K562 (cell line): ENCODE measurements at regions not wholly inside any gene's neighbourhood (a gene's known extent, or its start where the extent isn't known, plus 50 kb on each side); places are given as distances from the start of the nearest gene placed in this dataset.

Experiments used
- ATAC-seq: fragments of 200-7000 bp; cut with Tn5 transposase; 3 replicates; pipeline ENCODE4 v1.9.1; 2020; ENCODE audit warnings: moderate library complexity
- BruUV-seq: library from RNA; stranded (reverse); fragments of 400-500 nt; replicated peaks from 2 replicates; lab custom pipeline; 2021; lab: Mats Ljungman, UMichigan
- CTCF ChIA-PET: fragments of 300-600 bp; formaldehyde crosslinking; extraction: SDS; loops from one replicate; lab custom pipeline; 2021; ENCODE audit warnings: low intra/inter-chr PET ratio; lab: Yijun Ruan, JAX
- POLR2A ChIA-PET: fragments of 300-600, 350-650 bp; sonication (Branson Sonifier 250); formaldehyde crosslinking; extraction: SDS; loops from one replicate; lab custom pipeline; 2021; ENCODE audit warnings: antibody characterized with exemption, inconsistent platforms; lab: Yijun Ruan, JAX
- DNase-seq, 4 experiments: peaks; one replicate each; pipeline versions ENCODE4 v3.0.0 to v3.0.0-alpha.2; 2011 to 2018; ENCODE audit warnings: low spot score in 3 of 4, mixed read lengths in 3 of 4; ENCODE audit errors: extremely low read depth in 1 of 4
- FAIRE-seq: peaks from 2 replicates; lab custom pipeline; 2011; peaks lifted over from hg19 to GRCh38; lab: Jason Lieb, UNC
- H2AFZ ChIP-seq: 2 replicates; pipeline ENCODE4 v1.6.0; 2011; ENCODE audit warnings: low read depth, low read length, control low read depth, inconsistent platforms
- H3K27ac ChIP-seq: fragments of 200-600 bp; 3 replicates; pipeline ENCODE4 v1.8.0; 2011; ENCODE audit warnings: low read depth, mild to moderate bottlenecking, control low read depth, inconsistent platforms, low read length, moderate library complexity, mixed read lengths; ENCODE audit errors: extremely low read depth
- H3K27me3 ChIP-seq, 2 experiments: fragments of 300-600 bp in 1 of 2; 2 replicates in 1 of 2; 3 replicates in 1 of 2; pipeline versions ENCODE4 v1.6.0 to v1.8.0; 2011; ENCODE audit warnings: inconsistent platforms in 2 of 2, low read length in 2 of 2, mild to moderate bottlenecking in 1 of 2, mixed read lengths in 1 of 2, moderate library complexity in 1 of 2; ENCODE audit not compliant: control insufficient read depth in 2 of 2, insufficient read depth in 2 of 2
- H3K36me3 ChIP-seq: fragments of 300-600 bp; 3 replicates; pipeline ENCODE4 v1.8.0; 2011; ENCODE audit warnings: mild to moderate bottlenecking, low read length, inconsistent platforms; ENCODE audit not compliant: control insufficient read depth, insufficient read depth
- H3K4me1 ChIP-seq, 2 experiments: fragments of 200-600 bp in 1 of 2; replicated peaks in 1 of 2; 2 replicates in 1 of 2; 3 replicates in 1 of 2; pipeline versions ENCODE4 v1.5.1 to v1.8.0; 2011; ENCODE audit warnings: inconsistent platforms in 2 of 2, low read length in 2 of 2, mild to moderate bottlenecking in 1 of 2, mixed read lengths in 1 of 2, moderate library complexity in 1 of 2; ENCODE audit not compliant: control insufficient read depth in 2 of 2, insufficient read depth in 2 of 2
- H3K4me2 ChIP-seq: 2 replicates; pipeline ENCODE4 v1.6.1; 2011; ENCODE audit warnings: low read length, control low read depth, inconsistent platforms, mixed read lengths; ENCODE audit not compliant: insufficient read depth
- H3K4me3 ChIP-seq: fragments of 200-600 bp; sonication (generic), shearing (Covaris generic); 2 replicates; pipeline ENCODE4 v1.5.1; 2016; ENCODE audit warnings: control low read depth, inconsistent platforms
- H3K79me2 ChIP-seq: fragments of 200-600 bp; 3 replicates; pipeline ENCODE4 v1.8.0; 2011; ENCODE audit warnings: low read length, inconsistent platforms; ENCODE audit not compliant: control insufficient read depth, insufficient read depth
- H3K9ac ChIP-seq, 2 experiments: 2 replicates each; pipeline versions ENCODE4 v1.6.0 to v1.6.1; 2011; ENCODE audit warnings: low read depth in 2 of 2, low read length in 2 of 2, control low read depth in 1 of 2, inconsistent platforms in 1 of 2, mild to moderate bottlenecking in 1 of 2, mixed read lengths in 1 of 2; ENCODE audit not compliant: insufficient read depth in 1 of 2
- H3K9me1 ChIP-seq: one replicate; pipeline ENCODE4 v1.6.0; 2011; ENCODE audit warnings: inconsistent platforms, mild to moderate bottlenecking, low read length, moderate library complexity; ENCODE audit not compliant: control insufficient read depth, insufficient read depth
- H3K9me3 ChIP-seq: replicated peaks from 2 replicates; pipeline ENCODE4 v1.5.1; 2011; ENCODE audit warnings: low read depth, low read length, inconsistent platforms; ENCODE audit not compliant: control insufficient read depth, insufficient read depth
- H4K20me1 ChIP-seq: replicated peaks from 2 replicates; pipeline ENCODE4 v1.6.1; 2011; ENCODE audit warnings: low read length, inconsistent platforms, mixed read lengths; ENCODE audit not compliant: control insufficient read depth, insufficient read depth
- FOXA1 ChIP-seq: fragments of 450-650 bp; IDR thresholded peaks from 2 replicates; pipeline ENCODE4 v1.6.1; 2016; ENCODE audit warnings: mild to moderate bottlenecking, borderline replicate concordance
- RCOR1 ChIP-seq, 2 experiments: IDR thresholded peaks; 2 replicates each; pipeline ENCODE4 v1.6.1; 2012; ENCODE audit warnings: low read depth in 2 of 2, low read length in 2 of 2, borderline replicate concordance in 1 of 2, improper control_type of control experiment in 1 of 2
- ZBTB12 ChIP-seq: fragments of 250-450 bp; sonication (Bioruptor Pico); IDR thresholded peaks from 2 replicates; pipeline ENCODE4 v1.4.0; 2020
- ZNF184 ChIP-seq: sonication (generic); formaldehyde crosslinking; IDR thresholded peaks from 2 replicates; pipeline ENCODE4 v1.5.0; 2020; ENCODE audit warnings: missing genetic modification reagents
- WGBS: fragments of 100-300 bp; shearing (Covaris generic); methylation state at CpG from one replicate; pipeline ENCODE4 v1.1.6; 2016; ENCODE audit warnings: low coverage, mixed read lengths; ENCODE audit not compliant: insufficient coverage; ENCODE audit errors: missing lambda C conversion rate; 5-methylcytosine and 5-hydroxymethylcytosine counted together
- in situ Hi-C: fragments of 300-500 bp; cut with MboI; formaldehyde crosslinking; loops from 4 replicates; pipeline ENCODE4 v1.15.0; 2018; ENCODE audit warnings: inconsistent platforms, mixed read lengths
- intact Hi-C: fragments of 100-400 bp; cut with micrococcal nuclease; formaldehyde crosslinking; loops from 2 replicates; pipeline ENCODE4 v1.14.2; 2022
- TF ChIP-seq, protein P1 (sequence below): IDR thresholded peaks from 2 replicates; pipeline ENCODE4 v1.6.1; 2014; ENCODE audit warnings: antibody characterized with exemption

GRCh38 chr16:85979605-85980004, 80.6 kb downstream of the IRF8 start (continued):
- TF ChIP-seq, protein P1, sequence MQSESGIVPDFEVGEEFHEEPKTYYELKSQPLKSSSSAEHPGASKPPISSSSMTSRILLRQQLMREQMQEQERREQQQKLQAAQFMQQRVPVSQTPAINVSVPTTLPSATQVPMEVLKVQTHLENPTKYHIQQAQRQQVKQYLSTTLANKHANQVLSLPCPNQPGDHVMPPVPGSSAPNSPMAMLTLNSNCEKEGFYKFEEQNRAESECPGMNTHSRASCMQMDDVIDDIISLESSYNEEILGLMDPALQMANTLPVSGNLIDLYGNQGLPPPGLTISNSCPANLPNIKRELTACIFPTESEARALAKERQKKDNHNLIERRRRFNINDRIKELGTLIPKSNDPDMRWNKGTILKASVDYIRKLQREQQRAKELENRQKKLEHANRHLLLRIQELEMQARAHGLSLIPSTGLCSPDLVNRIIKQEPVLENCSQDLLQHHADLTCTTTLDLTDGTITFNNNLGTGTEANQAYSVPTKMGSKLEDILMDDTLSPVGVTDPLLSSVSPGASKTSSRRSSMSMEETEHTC = no peak

- Histone ChIP-seq H3K9me1 (no peaks in the 10 kb centered on the region), H3K27me3 (peaks cover 59 to 84% of the 10 kb centered on the region in 2 experiments), H3K4me1 (no peaks in the 10 kb centered on the region), H3K27ac (no peak overlapping the region), H4K20me1 (peaks cover 7% of the 10 kb centered on the region; the same call in 1 of the 2 replicates), H3K4me3 (no peak overlapping the region), H3K9me3 (no peaks in the 10 kb centered on the region), H3K9ac (no peak overlapping the region), H2AFZ (no peak overlapping the region), H3K79me2 (no peaks in the 10 kb centered on the region), H3K4me2 (no peak overlapping the region), H3K36me3 (no peaks in the 10 kb centered on the region)
- in situ Hi-C loops = no loop called here
- no peak for FAIRE-seq
- DNase-seq = no peak
- intact Hi-C loops = no loop called here
- 0% methylated on average over 6 of the region's 6 CpGs for WGBS
- no TSS peak for BruUV-seq
- ChIA-PET CTCF (no interaction called here), POLR2A (interaction anchor here (0.6 to 0.7 kb wide), 2 partner anchors 12 to 890 kb away, joined by 3 to 4 read pairs; no protein-coding TSS in a partner anchor)
- no peak for ATAC-seq
- TF ChIP-seq ZBTB12 (CRISPR knock-in tag) (no peak), RCOR1 (IDR thresholded peaks at IDR 0.05; ENCODE audit: borderline replicate concordance in 1 of 2, low read depth in 2 of 2, low read length in 2 of 2) (no peak), FOXA1 (no peak), ZNF184 (CRISPR knock-in tag) (no peak)
- TF ChIP-seq, protein P1 = no peak
Observed at GRCh38 chr16:85980686-85981085, 81.7 kb downstream of the IRF8 start.
